ENCODE measurements at regions not wholly inside any gene's neighbourhood (a gene's known extent, or its start where the extent isn't known, plus 50 kb on each side); places are given as distances from the start of the nearest gene placed in this dataset.

DNA sequence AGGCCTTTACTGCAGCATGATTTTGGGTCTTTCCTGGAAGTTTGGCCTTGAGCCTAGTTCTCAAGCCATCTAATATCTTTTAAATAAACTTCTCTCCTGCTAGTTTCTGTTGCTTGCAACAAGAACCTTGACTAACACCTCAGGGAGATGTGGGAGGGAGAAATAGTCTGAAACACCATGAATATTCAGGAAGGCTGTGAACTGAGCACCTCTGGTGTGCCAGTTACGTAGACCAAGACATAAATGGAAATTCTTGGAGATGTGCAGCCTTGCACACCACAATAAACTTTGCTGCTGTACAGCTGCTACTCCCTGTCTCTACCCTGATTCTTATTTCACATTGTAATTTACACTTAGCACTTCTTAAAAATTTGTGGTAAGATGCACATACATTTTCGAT lies 86.9 kb upstream of the SPATA13 start:
- TF ChIP-seq, protein P1, sequence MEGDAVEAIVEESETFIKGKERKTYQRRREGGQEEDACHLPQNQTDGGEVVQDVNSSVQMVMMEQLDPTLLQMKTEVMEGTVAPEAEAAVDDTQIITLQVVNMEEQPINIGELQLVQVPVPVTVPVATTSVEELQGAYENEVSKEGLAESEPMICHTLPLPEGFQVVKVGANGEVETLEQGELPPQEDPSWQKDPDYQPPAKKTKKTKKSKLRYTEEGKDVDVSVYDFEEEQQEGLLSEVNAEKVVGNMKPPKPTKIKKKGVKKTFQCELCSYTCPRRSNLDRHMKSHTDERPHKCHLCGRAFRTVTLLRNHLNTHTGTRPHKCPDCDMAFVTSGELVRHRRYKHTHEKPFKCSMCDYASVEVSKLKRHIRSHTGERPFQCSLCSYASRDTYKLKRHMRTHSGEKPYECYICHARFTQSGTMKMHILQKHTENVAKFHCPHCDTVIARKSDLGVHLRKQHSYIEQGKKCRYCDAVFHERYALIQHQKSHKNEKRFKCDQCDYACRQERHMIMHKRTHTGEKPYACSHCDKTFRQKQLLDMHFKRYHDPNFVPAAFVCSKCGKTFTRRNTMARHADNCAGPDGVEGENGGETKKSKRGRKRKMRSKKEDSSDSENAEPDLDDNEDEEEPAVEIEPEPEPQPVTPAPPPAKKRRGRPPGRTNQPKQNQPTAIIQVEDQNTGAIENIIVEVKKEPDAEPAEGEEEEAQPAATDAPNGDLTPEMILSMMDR (IDR thresholded peaks at IDR 0.05; ENCODE audit: low read length) = no peak
- no peak for TF ChIP-seq EZH2 (optimal IDR thresholded peaks at IDR 0.05; ENCODE audit: low read depth, low read length)

Measured in MM.1S (cell line).